GM19467 (cell line): ENCODE measurements at regions not wholly inside any gene's neighbourhood (a gene's known extent, or its start where the extent isn't known, plus 50 kb on each side); places are given as distances from the start of the nearest gene placed in this dataset.
"Not testable (repeated sequence)": the region's sequence is repeated elsewhere in the genome, so short reads cannot be mapped to it uniquely, and the experiment has no call there.

ENCODE experiments used
- ATAC-seq: cut with Tn5 transposase; IDR thresholded peaks from one replicate; pipeline ENCODE4 v1.9.1; 2021; ENCODE audit warnings: mild to moderate bottlenecking, moderate library complexity; ENCODE audit not compliant: unreplicated experiment

DNA sequence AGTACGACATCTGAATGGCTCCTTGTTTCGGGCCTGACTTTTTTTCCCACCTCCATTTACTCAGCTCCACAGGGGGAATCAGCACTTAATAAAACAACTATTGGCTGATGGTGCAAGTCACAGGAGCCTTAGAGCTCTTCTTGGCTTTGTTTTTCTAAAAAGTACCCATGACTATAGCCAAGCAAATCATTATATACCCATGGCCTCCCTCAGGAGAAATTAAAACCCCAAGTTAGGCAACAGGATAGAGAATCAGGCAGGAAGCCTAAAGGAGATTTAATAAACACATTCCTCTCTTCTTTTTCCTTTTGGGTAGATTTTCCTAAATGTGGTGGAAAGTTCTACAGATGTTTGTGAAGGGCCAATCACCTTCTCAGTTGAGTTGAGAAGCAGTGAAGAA lies 91.9 kb upstream of the RBPJ start:
- ATAC-seq: no peak

DNA sequence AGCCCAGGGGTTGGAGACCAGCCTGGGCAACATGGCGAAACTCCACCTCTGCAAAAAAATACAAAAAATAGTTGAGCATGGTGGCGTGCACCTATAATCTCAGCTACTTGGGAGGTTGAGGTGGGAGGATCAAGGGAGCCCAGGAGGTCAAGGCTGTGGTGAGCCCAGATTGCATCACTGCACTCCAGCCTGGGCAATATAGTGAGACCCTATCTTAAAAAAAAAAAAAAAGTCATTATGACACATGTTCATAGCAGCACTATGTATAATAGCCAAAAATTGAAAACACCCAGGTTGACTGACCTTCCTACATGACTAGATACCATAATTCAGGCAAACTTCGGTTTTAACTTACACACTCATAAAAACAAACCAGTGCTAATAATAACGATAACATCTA lies 90.8 kb upstream of the RBPJ start:
- ATAC-seq: no peak

DNA sequence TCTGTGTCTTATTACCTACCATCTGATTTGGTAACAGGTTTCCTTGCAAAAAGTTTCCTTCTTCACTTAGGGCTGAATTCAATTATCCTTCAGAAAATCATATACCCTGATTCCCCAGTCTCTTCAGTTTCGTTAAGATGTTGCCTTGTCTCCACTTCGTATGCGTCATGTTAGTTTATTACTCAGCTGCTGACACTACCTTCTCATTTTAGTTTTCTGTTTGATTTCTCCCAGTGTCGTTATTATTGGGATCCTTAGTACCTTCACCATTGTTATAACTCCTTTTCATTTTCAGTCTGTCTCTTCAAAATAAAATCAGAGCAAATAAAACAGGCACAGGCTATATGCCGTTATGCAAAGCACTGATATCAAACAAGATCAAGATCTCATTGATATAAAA lies 87.5 kb upstream of the RBPJ start:
- no peak for ATAC-seq

DNA sequence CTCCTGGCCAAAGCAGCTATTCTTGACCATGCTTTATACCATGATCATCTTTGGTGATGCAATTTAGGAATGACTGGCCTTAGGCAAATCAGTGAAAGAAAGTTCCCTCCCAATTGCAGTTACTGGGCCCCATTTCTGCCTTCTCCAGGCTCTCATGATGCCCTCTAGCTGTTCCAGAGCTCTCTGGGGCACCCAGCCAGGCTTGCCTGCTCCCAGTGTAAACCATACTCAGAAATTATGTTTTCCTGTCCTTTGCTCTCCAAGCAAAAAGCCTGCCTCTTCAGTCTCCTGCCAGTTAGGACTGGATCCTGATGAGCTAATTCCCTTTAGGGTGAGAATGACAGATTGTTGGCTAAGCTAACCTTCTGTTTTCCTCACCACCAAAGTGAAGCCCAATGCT lies 85.3 kb upstream of the RBPJ start:
- no peak for ATAC-seq

DNA sequence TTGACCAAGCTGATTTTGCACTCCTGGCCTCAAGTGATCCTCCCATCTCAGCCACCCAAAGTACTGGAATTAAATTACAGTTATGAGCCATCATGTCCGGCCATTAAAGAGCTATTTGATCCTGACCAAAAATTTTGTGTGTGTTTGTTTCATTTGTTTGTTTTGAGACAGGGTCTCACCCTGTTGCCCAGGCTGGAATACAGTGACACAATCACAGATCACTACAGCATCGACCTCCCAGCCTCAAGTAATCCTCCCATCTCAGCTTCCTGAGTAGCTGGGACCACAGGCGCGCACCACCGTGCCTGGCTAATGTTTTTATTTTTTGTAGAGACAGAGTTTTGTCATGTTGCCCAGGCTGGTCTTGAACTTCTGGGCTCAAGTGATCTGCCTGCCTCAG lies 82.9 kb upstream of the RBPJ start:
- no peak for ATAC-seq

DNA sequence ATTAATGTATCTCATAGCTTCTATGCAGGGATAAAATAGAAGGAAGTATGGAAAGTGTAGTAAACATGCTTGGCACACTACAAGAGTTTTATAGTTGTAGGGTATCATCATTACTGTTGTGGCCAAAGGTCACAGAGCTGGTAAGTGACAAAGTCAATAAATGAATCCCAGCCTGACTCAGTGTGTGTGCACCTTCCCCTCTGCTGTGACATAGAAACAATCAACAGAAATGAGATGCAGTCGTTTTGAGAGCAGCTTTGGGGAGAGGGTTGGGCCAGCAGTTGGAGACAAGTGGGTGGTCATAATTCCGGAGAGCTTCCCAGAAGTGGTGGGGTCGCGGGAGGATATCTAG lies 82.4 kb upstream of the RBPJ start:
- ATAC-seq: no peak

DNA sequence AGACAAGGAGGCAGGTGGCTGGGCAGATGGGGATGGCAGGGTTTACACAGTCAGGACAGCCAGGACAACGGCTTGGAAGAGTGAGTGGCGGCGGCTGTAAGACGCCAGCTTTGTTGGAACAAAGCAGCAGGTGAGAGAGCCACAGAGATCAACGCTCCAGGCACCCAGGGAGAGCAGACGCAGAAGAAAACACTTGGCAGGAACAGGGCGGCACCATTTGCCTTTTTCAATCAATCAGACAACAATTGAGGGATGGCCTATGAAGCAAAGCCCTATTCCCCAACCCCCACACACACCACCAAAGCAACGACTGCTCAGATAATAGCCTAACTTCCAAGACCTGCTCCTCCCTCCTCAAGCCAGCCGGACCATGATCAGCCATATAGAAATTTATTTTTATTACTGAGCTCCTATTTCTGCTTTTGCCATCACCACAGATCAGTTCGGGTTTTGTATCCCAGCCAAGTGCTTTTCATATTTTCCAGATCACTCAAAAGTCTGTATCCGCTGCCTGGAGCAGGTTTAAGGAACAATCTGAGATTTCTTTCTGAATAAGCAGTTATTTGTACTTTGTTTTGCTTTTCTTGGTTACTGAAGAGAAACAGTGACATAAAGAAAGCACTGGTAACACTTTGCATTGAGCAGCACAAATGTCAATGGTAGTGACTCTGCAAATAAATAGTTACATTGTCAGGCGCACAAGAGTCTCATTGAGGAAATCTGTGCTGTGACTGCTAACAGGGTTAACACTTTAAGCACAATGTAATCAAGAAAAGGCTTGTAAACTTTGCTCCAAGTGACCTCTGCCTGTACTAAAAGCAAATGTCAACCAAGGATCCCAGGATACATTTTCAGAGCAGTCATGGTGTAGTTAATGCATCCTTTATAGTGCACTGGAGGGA lies 81.8 kb upstream of the RBPJ start:
- ATAC-seq: no peak

DNA sequence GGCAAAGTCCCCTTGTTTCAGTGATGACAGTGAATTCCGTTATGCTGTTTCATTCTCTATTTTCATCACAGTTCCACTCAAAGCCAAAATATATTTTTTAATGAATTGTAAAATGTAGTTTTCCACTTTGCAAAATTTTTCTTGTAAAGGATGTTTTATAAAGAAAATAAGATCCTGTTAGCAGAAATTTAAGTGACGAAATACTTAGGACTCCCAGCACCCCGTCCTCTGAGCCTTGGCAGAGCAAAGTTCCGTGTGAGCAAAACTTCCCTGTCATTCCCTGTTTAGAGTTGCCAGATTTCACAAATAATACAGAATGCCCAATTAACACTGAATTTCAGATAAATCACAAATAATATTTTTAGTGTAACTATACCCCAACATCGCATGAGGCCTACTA lies 81.0 kb upstream of the RBPJ start:
- no peak for ATAC-seq

DNA sequence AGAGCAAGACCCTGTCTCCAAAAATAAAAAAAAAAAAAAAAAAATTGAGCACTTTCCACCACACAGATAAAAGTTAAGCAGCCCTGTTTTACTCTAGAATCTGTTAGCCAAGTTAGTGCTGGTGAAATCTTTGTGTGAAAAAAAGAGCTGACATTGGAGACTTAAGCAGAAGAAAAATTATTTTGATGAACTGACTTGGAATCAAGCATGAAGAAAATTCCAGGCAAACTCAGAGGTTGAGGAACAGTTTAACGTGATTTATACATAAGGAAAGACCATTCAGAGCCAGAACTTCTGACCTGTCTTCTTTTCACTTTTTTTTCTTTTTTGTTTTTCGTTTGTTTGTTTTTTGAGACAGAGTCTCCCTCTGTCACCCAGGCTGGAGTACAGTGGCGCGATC lies 79.6 kb upstream of the RBPJ start:
- ATAC-seq: no peak

DNA sequence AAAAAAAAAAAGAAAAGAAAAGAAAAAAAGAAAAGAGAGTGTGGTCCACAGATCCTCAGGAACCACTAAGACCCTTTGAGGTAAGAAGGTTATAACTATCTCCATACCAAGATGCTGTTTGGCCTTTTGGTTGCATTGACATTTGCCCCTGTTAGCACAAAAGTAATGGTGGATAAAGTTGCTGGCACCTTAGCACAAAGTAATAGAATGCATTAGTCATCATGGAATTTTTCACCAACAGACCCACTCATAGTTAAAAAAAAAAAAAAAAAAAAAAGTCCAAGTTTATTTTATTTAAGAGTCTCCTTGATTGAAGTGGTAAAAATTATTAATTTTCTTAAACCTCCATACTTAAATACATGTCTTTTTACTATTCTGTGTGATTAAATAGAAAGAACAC lies 78.4 kb upstream of the RBPJ start:
- no peak for ATAC-seq

DNA sequence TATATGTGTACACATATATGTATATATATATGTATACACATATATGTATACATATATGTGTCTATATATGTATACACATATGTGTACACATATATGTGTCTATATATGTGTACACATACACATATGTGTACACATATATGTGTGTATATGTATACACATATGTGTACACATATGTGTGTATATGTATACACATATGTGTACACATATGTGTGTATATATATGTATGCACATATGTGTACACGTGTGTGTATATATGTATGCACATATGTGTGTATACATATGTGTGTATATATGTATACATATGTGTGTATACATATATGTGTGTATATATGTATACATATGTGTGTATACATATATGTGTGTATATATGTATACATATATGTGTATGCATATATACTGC lies 76.7 kb upstream of the RBPJ start:
- ATAC-seq: not testable (repeated sequence)

DNA sequence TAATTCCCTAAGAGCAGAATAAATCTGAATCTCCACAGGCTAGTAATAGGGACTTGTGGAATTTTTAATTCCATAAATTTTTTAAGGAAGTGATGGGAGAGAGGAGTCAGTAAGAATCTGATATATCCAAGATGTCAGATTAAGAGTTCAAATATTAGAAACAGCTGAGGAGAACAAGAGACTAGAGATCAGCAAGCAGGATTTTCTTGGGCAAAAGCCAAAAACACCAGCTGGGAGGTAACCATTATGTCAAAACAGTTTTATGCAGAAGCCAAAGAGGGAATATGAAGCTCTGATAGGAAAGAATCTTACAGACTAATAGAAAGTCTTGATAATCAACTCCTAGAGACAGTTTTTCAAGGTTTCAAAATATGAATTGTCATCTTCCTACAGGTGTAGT lies 72.2 kb upstream of the RBPJ start:
- ATAC-seq: no peak

DNA sequence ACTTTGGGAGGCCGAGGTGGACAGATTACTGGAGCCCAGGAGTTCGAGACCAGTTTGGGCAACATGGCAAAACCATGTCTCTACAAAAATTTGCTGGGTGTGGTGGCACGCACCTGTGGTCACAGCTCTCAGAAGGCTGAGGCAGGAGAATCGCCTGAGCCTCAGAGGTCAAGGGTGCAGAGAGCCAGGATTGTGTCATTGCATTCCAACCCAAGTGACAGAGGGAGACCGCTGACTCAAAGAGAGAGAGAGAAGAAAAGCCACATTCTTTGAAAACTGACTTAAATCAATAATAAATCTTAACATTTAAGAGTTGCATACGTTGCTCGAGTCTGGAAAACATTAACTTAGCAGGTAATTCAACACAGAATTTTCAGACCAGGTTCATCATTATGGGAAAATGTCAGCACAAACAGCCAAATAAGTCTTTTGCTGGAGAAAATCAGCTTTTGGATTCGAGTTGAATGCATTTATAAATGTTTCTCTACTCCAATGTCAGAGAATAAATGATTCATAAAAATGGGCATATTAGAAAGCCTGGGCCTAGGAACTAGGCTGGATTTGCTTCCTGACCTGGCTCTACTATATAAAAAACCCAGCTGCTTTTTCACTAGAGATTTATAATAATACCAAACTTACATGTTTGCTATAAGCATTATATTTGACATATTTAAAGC lies 68.3 kb upstream of the RBPJ start:
- ATAC-seq: no peak

DNA sequence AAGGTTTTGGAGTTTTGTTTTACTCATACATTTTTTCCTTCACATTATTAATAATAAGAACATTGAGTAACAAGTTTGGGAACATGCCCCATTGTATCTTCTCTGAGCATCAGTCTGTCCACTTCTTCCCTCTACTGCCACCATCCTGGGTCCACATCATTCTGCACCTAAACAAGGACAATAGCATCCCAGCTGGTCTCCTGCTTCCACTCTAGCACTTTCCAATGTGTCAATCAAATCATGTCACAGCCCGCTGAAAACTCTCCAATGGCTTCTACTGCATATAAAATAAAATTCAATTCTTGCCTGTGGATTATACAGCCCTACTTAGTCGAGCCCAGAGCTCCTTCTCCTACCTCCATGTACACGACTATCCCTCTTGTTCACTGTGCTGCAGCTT lies 66.8 kb upstream of the RBPJ start:
- no peak for ATAC-seq

DNA sequence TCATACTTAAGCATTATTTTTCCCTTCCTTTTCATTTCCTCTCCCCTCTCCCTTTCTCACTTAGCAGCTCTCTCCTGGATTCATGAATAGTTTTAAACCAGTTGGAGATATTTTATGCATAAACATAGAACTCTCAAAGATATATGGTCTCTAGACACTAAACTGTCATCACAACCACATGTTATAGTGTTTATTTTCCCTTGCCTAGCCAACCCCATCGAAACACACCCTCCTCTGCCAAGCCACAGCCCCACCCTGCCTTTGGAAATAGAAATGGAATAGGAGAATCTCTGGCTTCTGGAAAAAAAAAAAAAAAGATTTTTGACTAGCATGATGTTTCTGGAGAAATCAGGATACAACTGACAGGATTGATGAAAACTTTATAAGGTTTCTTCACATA lies 64.8 kb upstream of the RBPJ start:
- no peak for ATAC-seq

DNA sequence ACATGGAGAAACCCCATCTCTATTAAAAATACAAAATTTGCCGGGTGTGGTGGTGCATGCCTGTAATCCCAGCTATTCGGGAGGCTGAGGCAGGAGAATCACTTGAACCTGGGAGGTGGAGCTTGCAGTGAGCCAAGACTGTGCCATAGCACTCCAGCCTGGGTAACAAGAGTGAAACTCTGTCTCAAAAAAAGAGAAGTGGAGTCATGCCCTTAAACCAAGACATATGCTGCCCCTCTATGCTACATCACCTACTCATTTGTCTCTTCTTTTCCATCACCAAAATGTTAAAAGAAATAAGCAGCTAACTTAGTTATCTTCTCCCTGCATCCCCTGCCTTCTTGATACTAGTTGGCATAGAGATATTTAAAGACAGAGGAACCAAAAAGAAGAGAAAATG lies 63.4 kb upstream of the RBPJ start:
- not testable (repeated sequence) for ATAC-seq

DNA sequence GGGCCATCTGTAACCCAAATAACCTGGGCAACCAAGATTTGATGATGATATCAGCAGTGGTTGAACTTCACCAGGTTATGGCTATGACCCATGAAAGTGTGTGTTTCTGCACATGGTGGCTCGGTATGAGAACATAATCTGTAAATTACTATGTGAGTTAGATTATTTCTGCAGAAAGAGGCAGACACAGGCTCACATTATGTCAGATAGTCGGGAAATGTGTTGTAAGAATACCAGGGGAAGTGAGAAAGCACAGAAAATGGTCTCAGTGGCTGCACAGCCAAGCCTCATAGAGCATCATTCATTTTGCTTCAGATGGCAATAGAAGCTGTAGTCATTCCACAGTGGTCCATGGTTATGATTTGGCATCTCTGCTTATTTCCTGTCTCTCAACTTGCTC lies 63.0 kb upstream of the RBPJ start:
- ATAC-seq: no peak

DNA sequence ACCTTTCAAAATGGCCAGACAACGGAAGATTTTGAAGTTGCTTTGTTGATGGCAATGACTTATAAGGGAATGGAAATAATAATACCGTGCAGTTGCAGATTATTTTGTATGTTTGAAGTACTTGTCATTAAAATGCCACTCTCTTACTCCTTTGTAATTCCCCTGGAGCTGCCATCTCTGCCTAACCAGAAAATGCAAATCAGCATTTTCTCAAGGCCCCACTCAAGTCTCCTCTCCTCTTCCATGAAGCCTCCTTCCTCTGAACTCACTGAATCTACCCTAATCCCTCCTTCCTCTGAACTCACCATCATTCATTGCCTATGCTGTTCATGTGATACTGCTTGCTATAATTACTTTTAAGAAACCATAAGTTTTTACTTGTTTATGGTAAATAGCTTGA lies 60.2 kb upstream of the RBPJ start:
- ATAC-seq: no peak

DNA sequence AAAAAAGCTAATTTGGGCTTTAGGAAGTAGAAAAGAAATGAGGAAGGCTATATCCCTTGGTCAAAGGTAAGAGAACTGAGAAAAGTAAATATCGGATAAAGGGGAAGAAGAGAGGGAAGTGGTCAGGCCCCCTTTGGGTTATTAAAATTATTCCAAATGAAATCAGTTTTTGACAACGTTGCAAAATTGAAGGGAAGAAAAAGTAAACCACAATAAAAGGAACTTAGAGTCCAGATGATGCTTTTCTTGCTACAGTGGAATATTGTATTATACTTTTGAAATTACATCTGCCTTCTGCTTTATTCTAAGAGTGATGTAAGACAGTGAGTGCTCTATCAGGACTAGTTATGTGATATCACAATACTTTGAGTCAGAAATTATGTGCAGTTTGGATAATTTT lies 59.4 kb upstream of the RBPJ start:
- no peak for ATAC-seq

DNA sequence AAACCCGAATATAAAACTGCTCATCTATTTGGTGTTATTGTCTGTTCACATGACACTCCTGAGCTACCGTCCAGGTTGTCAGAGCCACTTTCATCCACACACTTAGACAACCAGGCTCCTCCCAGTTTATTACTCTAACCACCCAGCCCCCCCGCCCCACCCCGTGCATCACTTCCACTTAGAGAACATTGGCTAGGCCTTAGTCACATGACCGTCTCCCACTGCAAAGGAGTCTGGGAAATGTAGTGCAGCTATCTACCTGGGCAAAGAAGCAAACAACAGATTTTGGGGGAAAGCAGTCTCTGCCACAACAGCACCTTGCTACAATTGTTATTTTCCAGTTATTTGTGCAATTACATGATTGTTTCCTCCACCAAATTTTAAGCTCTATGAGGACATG lies 57.6 kb upstream of the RBPJ start:
- no peak for ATAC-seq

DNA sequence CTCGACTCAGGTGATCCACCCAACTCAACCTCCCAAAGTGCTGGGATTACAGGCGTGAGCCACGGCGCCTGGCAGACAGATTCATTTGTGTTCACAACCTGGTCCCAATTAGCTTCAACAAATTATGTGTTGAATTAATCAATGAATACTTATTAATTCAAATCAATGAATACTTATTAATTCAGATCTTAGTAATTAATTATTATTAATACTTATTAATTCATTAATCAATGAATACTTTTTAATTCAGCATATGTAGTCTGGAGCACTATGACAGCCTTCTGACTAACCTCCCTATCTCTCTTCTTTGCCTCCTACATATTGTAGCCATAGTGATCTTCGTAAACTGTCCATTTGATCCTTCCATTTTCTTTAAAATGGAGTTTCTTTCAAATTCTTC lies 56.7 kb upstream of the RBPJ start:
- no peak for ATAC-seq

DNA sequence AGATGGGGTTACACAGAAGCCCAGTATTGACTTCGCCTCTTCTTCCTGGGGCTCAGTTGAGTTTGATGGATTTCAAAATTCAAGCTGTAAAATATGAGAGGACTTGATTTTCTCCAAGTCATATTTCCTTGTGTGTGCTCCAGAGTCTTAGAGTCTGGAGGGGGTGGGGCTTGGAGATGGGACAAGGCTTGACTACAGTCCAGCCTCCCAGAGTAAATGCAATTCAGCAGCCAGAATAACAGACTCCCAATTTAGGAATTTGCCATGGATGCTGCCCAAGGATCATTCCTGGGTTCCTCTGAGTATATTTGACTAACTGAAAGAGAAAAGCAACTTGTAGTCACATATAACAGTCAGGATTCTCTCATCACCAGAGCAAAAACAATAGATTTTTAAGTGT lies 53.7 kb upstream of the RBPJ start:
- ATAC-seq: no peak

DNA sequence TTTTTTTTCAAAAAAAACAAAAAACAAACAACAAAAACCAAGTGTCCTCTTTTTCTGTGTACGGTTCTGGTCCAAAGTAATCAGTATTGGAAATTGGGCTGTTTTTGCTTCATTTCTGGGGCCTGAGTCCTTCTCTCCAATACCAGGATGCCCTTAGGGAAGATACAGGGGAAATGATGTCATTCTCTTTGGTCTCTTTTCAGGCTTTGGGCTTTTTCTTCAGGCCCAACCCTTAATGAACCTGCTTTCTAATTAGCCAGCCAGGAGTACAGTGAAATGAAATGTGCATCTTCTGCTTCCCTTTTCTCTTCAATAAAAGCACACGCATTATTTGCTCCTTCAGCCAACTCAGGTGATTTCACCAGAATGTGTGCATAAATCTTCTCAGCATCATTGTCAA lies 52.6 kb upstream of the RBPJ start:
- no peak for ATAC-seq
